ENCODE measurements at regions not wholly inside any gene's neighbourhood (a gene's known extent, or its start where the extent isn't known, plus 50 kb on each side); places are given as distances from the start of the nearest gene placed in this dataset.
"Not testable (repeated sequence)": the region's sequence is repeated elsewhere in the genome, so short reads cannot be mapped to it uniquely, and the experiment has no call there.

- CTCF ChIA-PET, result no interaction called here
These were observed 265.7 kb downstream of the SHOX start for GRCh38 chrX:896256-896655.

DNA sequence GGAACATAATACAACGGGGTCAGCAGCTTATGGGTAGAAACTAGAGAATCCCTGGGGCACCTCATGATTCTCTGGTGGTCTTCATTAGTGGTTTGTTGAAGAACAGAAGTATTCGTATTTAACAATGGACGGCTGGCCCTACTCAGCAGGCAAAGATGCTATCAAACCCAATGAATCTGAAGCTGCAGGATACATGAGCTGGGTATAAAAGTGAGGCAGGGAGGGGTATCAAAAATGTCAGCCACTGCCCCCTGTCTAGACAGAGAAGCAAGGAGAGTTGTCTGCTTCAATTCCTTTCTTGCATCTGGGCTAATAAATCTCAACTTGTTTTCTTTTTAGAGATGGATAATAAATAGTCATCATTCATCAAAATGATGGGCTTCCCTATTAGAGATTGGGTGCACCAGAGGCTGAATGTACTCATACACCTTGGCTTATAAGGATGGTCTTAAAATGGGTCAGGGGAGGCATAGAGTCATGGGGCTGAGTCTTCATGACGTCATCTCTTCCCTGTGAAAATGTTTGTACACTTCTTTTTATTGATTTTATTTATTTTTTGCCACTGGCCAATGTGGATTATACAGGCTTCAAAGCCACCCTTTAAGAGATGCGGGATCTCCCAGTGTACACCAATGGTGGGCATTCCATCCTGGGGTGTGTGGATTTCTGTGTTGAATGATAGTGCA, 259.5 kb downstream of the SHOX start:
- no peak overlapping the region for H3K27ac ChIP-seq (ENCODE audit: low read length)
- no peaks in the 10 kb centered on the region for H3F3A ChIP-seq (ENCODE audit: low read length, unreplicated experiment)
- H2AFZ ChIP-seq (ENCODE audit: low read length), result no peak overlapping the region
- H3K27me3 ChIP-seq (ENCODE audit: low read length), result peaks cover 6% of the 10 kb centered on the region
- no peaks in the 10 kb centered on the region for H3K4me1 ChIP-seq (ENCODE audit: insufficient read depth, low read length)
- ChIA-PET CTCF (no interaction called here), POLR2A (ENCODE audit: unreplicated experiment) (no interaction called here)
- intact Hi-C loops (cut with micrococcal nuclease), result no loop called here
- no peak overlapping the region for H3K4me2 ChIP-seq (ENCODE audit: low read length)
- no peaks in the 10 kb centered on the region for H3K9me2 ChIP-seq (replicated peaks; ENCODE audit: low read length)
- H3K79me2 ChIP-seq (ENCODE audit: low read length), result no peaks in the 10 kb centered on the region
- H3K36me3 ChIP-seq (ENCODE audit: low read depth, low read length), result no peaks in the 10 kb centered on the region
- no peaks in the 10 kb centered on the region for H4K20me1 ChIP-seq (ENCODE audit: low read length)
- no peak for DNase-seq
- H3K9me3 ChIP-seq (ENCODE audit: low read length), result no peaks in the 10 kb centered on the region
- no peak for TF ChIP-seq EZH2 (IDR thresholded peaks at IDR 0.05; ENCODE audit: low read length, unreplicated experiment)
- TF ChIP-seq EZH2phosphoT487 (IDR thresholded peaks at IDR 0.05; ENCODE audit: borderline replicate concordance, low read length), result no peak
- TF ChIP-seq CTCF (conservative IDR thresholded peaks at IDR 0.05; ENCODE audit: low read depth, low read length), result no peak
- BruUV-seq (replicated peaks), result no TSS peak
- H3K4me3 ChIP-seq (ENCODE audit: low read length), result no peak overlapping the region
- no peak overlapping the region for H3K9ac ChIP-seq (ENCODE audit: low read length)
- no peak for ATAC-seq

More at GRCh38 chrX:896256-896655, 265.7 kb downstream of the SHOX start:
- Histone ChIP-seq H3K4me3 (ENCODE audit: low read length) (no peak overlapping the region), H3K79me2 (ENCODE audit: low read length) (no peaks in the 10 kb centered on the region), H3K4me1 (ENCODE audit: insufficient read depth, low read length) (no peaks in the 10 kb centered on the region), H3K27ac (ENCODE audit: low read length) (no peak overlapping the region), H4K20me1 (ENCODE audit: low read length) (no peaks in the 10 kb centered on the region), H3K9ac (ENCODE audit: low read length) (no peak overlapping the region), H3K9me3 (ENCODE audit: low read length) (no peaks in the 10 kb centered on the region), H3F3A (ENCODE audit: low read length, unreplicated experiment) (no peaks in the 10 kb centered on the region), H3K4me2 (ENCODE audit: low read length) (no peak overlapping the region), H3K27me3 (ENCODE audit: low read length) (no peaks in the 10 kb centered on the region), H3K36me3 (ENCODE audit: low read depth, low read length) (no peaks in the 10 kb centered on the region), H3K9me2 (replicated peaks; ENCODE audit: low read length) (no peaks in the 10 kb centered on the region), H2AFZ (ENCODE audit: low read length) (no peak overlapping the region)
- ATAC-seq (no peak), DNase-seq (no peak)
- no TSS peak for BruUV-seq (replicated peaks)
- POLR2A ChIA-PET (ENCODE audit: unreplicated experiment), result no interaction called here
- TF ChIP-seq EZH2phosphoT487 (IDR thresholded peaks at IDR 0.05; ENCODE audit: borderline replicate concordance, low read length), result no peak
- no peak for TF ChIP-seq EZH2 (IDR thresholded peaks at IDR 0.05; ENCODE audit: low read length, unreplicated experiment)
- no peak for TF ChIP-seq CTCF (conservative IDR thresholded peaks at IDR 0.05; ENCODE audit: low read depth, low read length)
- intact Hi-C loops (cut with micrococcal nuclease), result no loop called here

- intact Hi-C loops (cut with micrococcal nuclease); H3K9me3 ChIP-seq (ENCODE audit: low read length); H3K27ac ChIP-seq (ENCODE audit: low read length); DNase-seq; H3K36me3 ChIP-seq (ENCODE audit: low read depth, low read length); POLR2A ChIA-PET (ENCODE audit: unreplicated experiment); CTCF ChIA-PET; BruUV-seq (replicated peaks); H3K4me1 ChIP-seq (ENCODE audit: insufficient read depth, low read length); H4K20me1 ChIP-seq (ENCODE audit: low read length); H3K9me2 ChIP-seq (replicated peaks; ENCODE audit: low read length); H2AFZ ChIP-seq (ENCODE audit: low read length); H3K79me2 ChIP-seq (ENCODE audit: low read length); H3K4me2 ChIP-seq (ENCODE audit: low read length); H3K9ac ChIP-seq (ENCODE audit: low read length); ATAC-seq; H3F3A ChIP-seq (ENCODE audit: low read length, unreplicated experiment); H3K4me3 ChIP-seq (ENCODE audit: low read length): not testable (repeated sequence)
- peaks cover 15% of the 10 kb centered on the region for H3K27me3 ChIP-seq (ENCODE audit: low read length)
These were observed 257.1 kb downstream of the SHOX start for GRCh38 chrX:887724-888123.

Data from PC-3 (cell line).